Adrenal gland (tissue), 5 donors: ENCODE measurements at regions not wholly inside any gene's neighbourhood (a gene's known extent, or its start where the extent isn't known, plus 50 kb on each side); places are given as distances from the start of the nearest gene placed in this dataset.

Experiments used
- CTCF ChIP-seq, 6 experiments: fragments of 450-650 bp in 4 of 6; fragments of 200-600 bp in 2 of 6; sonication (generic) in 1 of 6; IDR thresholded peaks; 1 replicate in 5 of 6; 2 replicates in 1 of 6; pipeline versions ENCODE4 v1.5.1 to v1.8.0; 2016 to 2021; ENCODE audit warnings: antibody characterized with exemption in 6 of 6, mild to moderate bottlenecking in 2 of 6, moderate library complexity in 1 of 6
- POLR2A ChIP-seq, 2 donors: fragments of 450-650 bp; IDR thresholded peaks; one replicate each; pipeline ENCODE4 v1.6.1; 2017; ENCODE audit warnings: antibody characterized with exemption in 2 of 2, mild to moderate bottlenecking in 2 of 2, moderate library complexity in 1 of 2
- donor health status: DM: no; HTN: no; CAD: no.

DNA sequence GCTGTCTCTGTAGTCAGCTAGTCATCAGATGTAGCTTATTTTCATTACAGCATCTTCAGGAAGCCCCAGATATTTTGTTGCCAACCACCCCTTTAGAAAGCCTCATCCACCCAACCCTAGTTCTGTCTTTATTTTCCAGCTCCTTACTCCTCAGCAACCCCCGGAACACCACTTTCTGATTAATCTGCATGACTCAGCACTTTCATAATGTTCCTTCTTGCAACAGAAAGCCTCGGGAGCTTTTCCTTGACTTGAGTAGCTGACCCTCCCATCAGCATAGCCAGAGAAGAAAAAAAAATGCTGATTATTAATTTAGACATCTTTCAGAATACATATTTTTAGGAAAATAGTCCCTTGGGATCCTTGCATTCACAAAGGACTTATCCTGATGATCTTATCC, 244.0 kb upstream of the CXCL12 start:
- TF ChIP-seq CTCF (IDR thresholded peaks at IDR 0.05) = no peak
- no peak for TF ChIP-seq POLR2A (IDR thresholded peaks at IDR 0.05)
